SK-N-SH (cell line): ENCODE measurements at regions not wholly inside any gene's neighbourhood (a gene's known extent, or its start where the extent isn't known, plus 50 kb on each side); places are given as distances from the start of the nearest gene placed in this dataset.

Experiments
- CTCF ChIA-PET: fragments of 300-600, 350-600 bp; formaldehyde crosslinking; extraction: SDS; loops from one replicate; lab custom pipeline; 2021; lab: Yijun Ruan, JAX
- POLR2A ChIA-PET: fragments of 350-600 bp; sonication (Branson Sonifier 250); formaldehyde crosslinking; extraction: SDS; loops from one replicate; lab custom pipeline; 2020; ENCODE audit warnings: antibody characterized with exemption, inconsistent platforms; lab: Yijun Ruan, JAX
- DNase-seq: peaks from one replicate; pipeline ENCODE4 v3.0.0; 2012
- H2AFZ ChIP-seq: fragments of 200-600 bp; sonication (generic); 2 replicates; pipeline ENCODE4 v1.8.1; 2016; ENCODE audit warnings: antibody characterized with exemption, mild to moderate bottlenecking, low read depth
- H3F3A ChIP-seq: fragments of 200-600 bp; sonication (generic); replicated peaks from 2 replicates; pipeline ENCODE3; 2016; ENCODE audit warnings: antibody characterized with exemption, mild to moderate bottlenecking; ENCODE audit not compliant: insufficient read depth
- H3K27ac ChIP-seq, 2 experiments: fragments of 200-500 bp in 1 of 2; fragments of 200-600 bp in 1 of 2; sonication (Bioruptor generic) in 1 of 2; sonication (generic), shearing (Covaris generic) in 1 of 2; 2 replicates each; pipeline versions ENCODE4 v1.5.1 to v1.6.1; 2014 to 2016; ENCODE audit warnings: low read depth in 2 of 2, inconsistent platforms in 1 of 2, low read length in 1 of 2, mild to moderate bottlenecking in 1 of 2, mixed read lengths in 1 of 2
- H3K27me3 ChIP-seq: fragments of 200-600 bp; sonication (generic), shearing (Covaris generic); 2 replicates; pipeline ENCODE4 v1.6.1; 2016; ENCODE audit warnings: mixed run types; ENCODE audit not compliant: insufficient read depth
- H3K36me3 ChIP-seq, 2 experiments: fragments of 200-500 bp in 1 of 2; fragments of 200-600 bp in 1 of 2; sonication (Bioruptor generic) in 1 of 2; sonication (generic) in 1 of 2; replicated peaks in 1 of 2; 2 replicates each; pipeline versions ENCODE3 to v1.5.1; 2014 to 2016; ENCODE audit warnings: low read length in 1 of 2, mild to moderate bottlenecking in 1 of 2; ENCODE audit not compliant: insufficient read depth in 2 of 2, control insufficient read depth in 1 of 2
- H3K4me1 ChIP-seq, 2 experiments: fragments of 200-500 bp in 1 of 2; fragments of 200-600 bp in 1 of 2; sonication (Bioruptor generic) in 1 of 2; sonication (generic), shearing (Covaris generic) in 1 of 2; 2 replicates each; pipeline versions ENCODE4 v1.5.1 to v1.6.1; 2014 to 2016; ENCODE audit warnings: low read depth in 1 of 2, low read length in 1 of 2, mixed run types in 1 of 2; ENCODE audit not compliant: insufficient read depth in 2 of 2, control insufficient read depth in 1 of 2
- H3K4me2 ChIP-seq: fragments of 200-600 bp; sonication (generic), shearing (Covaris generic); 2 replicates; pipeline ENCODE4 v1.6.1; 2017; ENCODE audit warnings: mixed run types
- H3K4me3 ChIP-seq, 2 experiments: fragments of 200-500 bp in 1 of 2; fragments of 200-600 bp in 1 of 2; sonication (Bioruptor generic) in 1 of 2; sonication (generic), shearing (Covaris generic) in 1 of 2; 2 replicates each; pipeline versions ENCODE4 v1.5.1 to v1.8.1; 2014 to 2016; ENCODE audit warnings: low read depth in 2 of 2, inconsistent platforms in 1 of 2, low read length in 1 of 2, mild to moderate bottlenecking in 1 of 2, mixed read lengths in 1 of 2, moderate library complexity in 1 of 2
- H3K79me2 ChIP-seq: fragments of 200-600 bp; sonication (generic); 2 replicates; pipeline ENCODE4 v1.8.1; 2017; ENCODE audit warnings: mild to moderate bottlenecking; ENCODE audit not compliant: insufficient read depth
- H3K9ac ChIP-seq: fragments of 200-600 bp; sonication (generic); 2 replicates; pipeline ENCODE4 v1.6.1; 2017; ENCODE audit warnings: mixed run types
- H3K9me2 ChIP-seq: fragments of 200-600 bp; sonication (generic); 2 replicates; pipeline ENCODE4 v1.6.1; 2017; ENCODE audit warnings: mixed run types
- H3K9me3 ChIP-seq: fragments of 200-600 bp; sonication (generic); 2 replicates; pipeline ENCODE4 v1.6.1; 2017; ENCODE audit warnings: mixed run types, mild to moderate bottlenecking, moderate library complexity
- H4K20me1 ChIP-seq: fragments of 200-600 bp; sonication (generic); 2 replicates; pipeline ENCODE4 v1.6.1; 2017; ENCODE audit warnings: mild to moderate bottlenecking, mixed run types; ENCODE audit not compliant: insufficient read depth
- ELF1 ChIP-seq: IDR thresholded peaks from 2 replicates; pipeline ENCODE4 v1.4.0; 2012
- EZH2phosphoT487 ChIP-seq: fragments of 200-600 bp; sonication (generic); IDR thresholded peaks from 2 replicates; pipeline ENCODE4 v1.6.1; 2017; ENCODE audit warnings: low read depth, mixed run types, mild to moderate bottlenecking, antibody characterized with exemption, moderate library complexity, borderline replicate concordance
- FOXJ3 ChIP-seq: sonication (generic); formaldehyde crosslinking; IDR thresholded peaks from 2 replicates; pipeline ENCODE4 v1.5.1; 2020; ENCODE audit warnings: mild to moderate bottlenecking, missing genetic modification reagents
- GABPA ChIP-seq: IDR thresholded peaks from 2 replicates; pipeline ENCODE4 v1.4.0; 2012; ENCODE audit warnings: low read depth, mild to moderate bottlenecking
- MXI1 ChIP-seq: IDR thresholded peaks from 2 replicates; pipeline ENCODE4 v1.6.1; 2012; ENCODE audit warnings: mild to moderate bottlenecking, low read depth, low read length, improper control_type of control experiment
- RAD21 ChIP-seq: IDR thresholded peaks from 2 replicates; pipeline ENCODE4 v1.6.1; 2012; ENCODE audit warnings: mild to moderate bottlenecking, low read length
- RXRA ChIP-seq: IDR thresholded peaks from 2 replicates; pipeline ENCODE4 v1.4.0; 2012; ENCODE audit warnings: low read depth, mild to moderate bottlenecking, borderline replicate concordance
- TAF1 ChIP-seq: IDR thresholded peaks from 2 replicates; pipeline ENCODE4 v1.6.1; 2012; ENCODE audit warnings: low read depth, mild to moderate bottlenecking, low read length, moderate library complexity, borderline replicate concordance
- YY1 ChIP-seq: IDR thresholded peaks from 2 replicates; pipeline ENCODE4 v1.4.0; 2012; ENCODE audit warnings: low read depth, mild to moderate bottlenecking
- WGBS: methylation state at CpG from one replicate; pipeline ENCODE4 v1.1.6; 2017; ENCODE audit warnings: low lambda C conversion rate; 5-methylcytosine and 5-hydroxymethylcytosine counted together
- TF ChIP-seq, protein P1 (sequence below): fragments of 200-600 bp; sonication (generic); IDR thresholded peaks from 2 replicates; pipeline ENCODE4 v1.6.1; 2017; ENCODE audit warnings: antibody characterized with exemption, mild to moderate bottlenecking, moderate library complexity
- TF ChIP-seq, protein P2 (sequence below): IDR thresholded peaks from 2 replicates; pipeline ENCODE4 v1.6.1; 2012; ENCODE audit warnings: mild to moderate bottlenecking, low read depth, low read length, moderate library complexity

GRCh38 chr1:13931226-13931625 is 231.2 kb downstream of the PRDM2 start (continued):
- TF ChIP-seq, protein P1, sequence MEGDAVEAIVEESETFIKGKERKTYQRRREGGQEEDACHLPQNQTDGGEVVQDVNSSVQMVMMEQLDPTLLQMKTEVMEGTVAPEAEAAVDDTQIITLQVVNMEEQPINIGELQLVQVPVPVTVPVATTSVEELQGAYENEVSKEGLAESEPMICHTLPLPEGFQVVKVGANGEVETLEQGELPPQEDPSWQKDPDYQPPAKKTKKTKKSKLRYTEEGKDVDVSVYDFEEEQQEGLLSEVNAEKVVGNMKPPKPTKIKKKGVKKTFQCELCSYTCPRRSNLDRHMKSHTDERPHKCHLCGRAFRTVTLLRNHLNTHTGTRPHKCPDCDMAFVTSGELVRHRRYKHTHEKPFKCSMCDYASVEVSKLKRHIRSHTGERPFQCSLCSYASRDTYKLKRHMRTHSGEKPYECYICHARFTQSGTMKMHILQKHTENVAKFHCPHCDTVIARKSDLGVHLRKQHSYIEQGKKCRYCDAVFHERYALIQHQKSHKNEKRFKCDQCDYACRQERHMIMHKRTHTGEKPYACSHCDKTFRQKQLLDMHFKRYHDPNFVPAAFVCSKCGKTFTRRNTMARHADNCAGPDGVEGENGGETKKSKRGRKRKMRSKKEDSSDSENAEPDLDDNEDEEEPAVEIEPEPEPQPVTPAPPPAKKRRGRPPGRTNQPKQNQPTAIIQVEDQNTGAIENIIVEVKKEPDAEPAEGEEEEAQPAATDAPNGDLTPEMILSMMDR, result no peak
- TF ChIP-seq RXRA, result no peak
- no peak for TF ChIP-seq ELF1

DNA sequence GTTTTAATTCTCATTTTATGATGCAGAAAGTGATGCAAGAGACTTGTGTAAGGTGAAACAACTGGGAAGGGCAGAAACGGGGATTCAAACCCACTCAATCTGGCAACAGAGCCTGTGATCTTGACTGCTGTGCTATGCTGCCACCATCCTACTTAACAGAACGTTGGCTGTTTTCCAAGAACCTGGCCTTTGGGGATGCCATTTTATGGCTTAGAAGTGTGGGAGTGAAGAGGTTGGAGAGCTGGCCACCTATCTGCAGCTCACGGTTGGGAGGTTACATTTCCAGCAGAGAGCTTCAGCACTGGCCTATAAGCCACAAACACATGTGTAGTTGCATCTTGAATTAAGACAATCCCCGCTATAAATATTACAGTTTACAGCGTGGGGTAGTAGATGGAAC is 235.3 kb downstream of the PRDM2 start:
- POLR2A ChIA-PET, result no interaction called here
- Histone ChIP-seq H3K4me3 (no peak overlapping the region), H3K36me3 (no peaks in the 10 kb centered on the region), H4K20me1 (no peaks in the 10 kb centered on the region), H3K4me2 (no peak overlapping the region), H2AFZ (no peak overlapping the region), H3K4me1 (no peaks in the 10 kb centered on the region), H3K79me2 (no peaks in the 10 kb centered on the region), H3K27ac (no peak overlapping the region), H3K27me3 (no peaks in the 10 kb centered on the region), H3K9me2 (no peaks in the 10 kb centered on the region), H3K9ac (no peak overlapping the region), H3K9me3 (no peaks in the 10 kb centered on the region), H3F3A (no peaks in the 10 kb centered on the region)
- no peak for DNase-seq
- 3% methylated on average over 5 of the region's 5 CpGs for whole genome bisulfite sequencing
- TF ChIP-seq, protein P2, sequence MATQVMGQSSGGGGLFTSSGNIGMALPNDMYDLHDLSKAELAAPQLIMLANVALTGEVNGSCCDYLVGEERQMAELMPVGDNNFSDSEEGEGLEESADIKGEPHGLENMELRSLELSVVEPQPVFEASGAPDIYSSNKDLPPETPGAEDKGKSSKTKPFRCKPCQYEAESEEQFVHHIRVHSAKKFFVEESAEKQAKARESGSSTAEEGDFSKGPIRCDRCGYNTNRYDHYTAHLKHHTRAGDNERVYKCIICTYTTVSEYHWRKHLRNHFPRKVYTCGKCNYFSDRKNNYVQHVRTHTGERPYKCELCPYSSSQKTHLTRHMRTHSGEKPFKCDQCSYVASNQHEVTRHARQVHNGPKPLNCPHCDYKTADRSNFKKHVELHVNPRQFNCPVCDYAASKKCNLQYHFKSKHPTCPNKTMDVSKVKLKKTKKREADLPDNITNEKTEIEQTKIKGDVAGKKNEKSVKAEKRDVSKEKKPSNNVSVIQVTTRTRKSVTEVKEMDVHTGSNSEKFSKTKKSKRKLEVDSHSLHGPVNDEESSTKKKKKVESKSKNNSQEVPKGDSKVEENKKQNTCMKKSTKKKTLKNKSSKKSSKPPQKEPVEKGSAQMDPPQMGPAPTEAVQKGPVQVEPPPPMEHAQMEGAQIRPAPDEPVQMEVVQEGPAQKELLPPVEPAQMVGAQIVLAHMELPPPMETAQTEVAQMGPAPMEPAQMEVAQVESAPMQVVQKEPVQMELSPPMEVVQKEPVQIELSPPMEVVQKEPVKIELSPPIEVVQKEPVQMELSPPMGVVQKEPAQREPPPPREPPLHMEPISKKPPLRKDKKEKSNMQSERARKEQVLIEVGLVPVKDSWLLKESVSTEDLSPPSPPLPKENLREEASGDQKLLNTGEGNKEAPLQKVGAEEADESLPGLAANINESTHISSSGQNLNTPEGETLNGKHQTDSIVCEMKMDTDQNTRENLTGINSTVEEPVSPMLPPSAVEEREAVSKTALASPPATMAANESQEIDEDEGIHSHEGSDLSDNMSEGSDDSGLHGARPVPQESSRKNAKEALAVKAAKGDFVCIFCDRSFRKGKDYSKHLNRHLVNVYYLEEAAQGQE, result no peak
- TF ChIP-seq, protein P1, result no peak
- TF ChIP-seq GABPA (no peak), TAF1 (no peak), YY1 (no peak), FOXJ3 (CRISPR knock-in tag) (no peak), MXI1 (no peak), EZH2phosphoT487 (no peak), RAD21 (no peak)
- CTCF ChIA-PET, result no interaction called here
